ENCODE measurements at regions not wholly inside any gene's neighbourhood (a gene's known extent, or its start where the extent isn't known, plus 50 kb on each side); places are given as distances from the start of the nearest gene placed in this dataset.
A peak's percentile ranks its signal among the peaks of the same experiment; 100 is the strongest.

- TF ChIP-seq RAD21 (IDR thresholded peaks at IDR 0.05; ENCODE audit: low read length) (no peak), GATA2 (CRISPR knock-in tag; IDR thresholded peaks at IDR 0.05) (no peak), MAX (IDR thresholded peaks at IDR 0.05; ENCODE audit: low read depth) (no peak), NFIC (IDR thresholded peaks at IDR 0.05; ENCODE audit: borderline replicate concordance) (peak; percentile 83), FOSL2 (IDR thresholded peaks at IDR 0.05; ENCODE audit: borderline replicate concordance, low read depth) (peak; percentile 66; the same call in 1 of the 2 replicates), USF1 (IDR thresholded peaks at IDR 0.05; ENCODE audit: borderline replicate concordance, low read depth) (no peak), SMC3 (IDR thresholded peaks at IDR 0.05; ENCODE audit: low read depth, low read length) (no peak), TAF1 (IDR thresholded peaks at IDR 0.05; ENCODE audit: borderline replicate concordance, low read depth, low read length) (no peak)
Observed at GRCh38 chr3:117524890-117525289, 815.3 kb downstream of the TUSC7 start (continued).

- Histone ChIP-seq H3K4me1 (ENCODE audit: control insufficient read depth in 1 of 2, insufficient read depth in 2 of 2, low read depth in 1 of 2, low read length in 1 of 2) (peaks cover 6 to 17% of the 10 kb centered on the region in 2 experiments; a peak in 2 of 4 replicates), H3K9me3 (no peaks in the 10 kb centered on the region), H3K9me2 (no peaks in the 10 kb centered on the region), H3K4me3 (ENCODE audit: low read depth in 2 of 2, low read length in 1 of 2) (no peak overlapping the region; a peak in 1 of 4 replicates), H3K27ac (ENCODE audit: low read depth in 2 of 2, low read length in 1 of 2) (no peak overlapping the region), H3K9ac (no peak overlapping the region), H3K27me3 (ENCODE audit: insufficient read depth) (no peaks in the 10 kb centered on the region), H3K4me2 (no peak overlapping the region), H4K20me1 (ENCODE audit: insufficient read depth) (no peaks in the 10 kb centered on the region), H3F3A (replicated peaks; ENCODE audit: insufficient read depth) (no peaks in the 10 kb centered on the region), H3K36me3 (replicated peaks in 1 of 2; ENCODE audit: control insufficient read depth in 1 of 2, insufficient read depth in 2 of 2, low read length in 1 of 2) (no peaks in the 10 kb centered on the region), H3K79me2 (ENCODE audit: insufficient read depth) (no peaks in the 10 kb centered on the region), H2AFZ (ENCODE audit: low read depth) (no peak overlapping the region)
- TF ChIP-seq PBX3 (IDR thresholded peaks at IDR 0.05) (no peak), SMC3 (IDR thresholded peaks at IDR 0.05; ENCODE audit: low read depth, low read length) (peak; percentile 73), MXI1 (IDR thresholded peaks at IDR 0.05; ENCODE audit: low read depth, low read length) (peak; percentile 64; the same call in 1 of the 2 replicates), TEAD4 (IDR thresholded peaks at IDR 0.05; ENCODE audit: borderline replicate concordance, insufficient read depth) (no peak), FOXJ3 (CRISPR knock-in tag; IDR thresholded peaks at IDR 0.05) (no peak), RFX5 (IDR thresholded peaks at IDR 0.05; ENCODE audit: low read length) (no peak), GABPA (IDR thresholded peaks at IDR 0.05; ENCODE audit: low read depth) (no peak), REST (IDR thresholded peaks at IDR 0.05; ENCODE audit: low read depth, low read length) (no peak), RCOR1 (IDR thresholded peaks at IDR 0.05; ENCODE audit: low read length) (no peak), RAD21 (IDR thresholded peaks at IDR 0.05; ENCODE audit: low read length) (peak; percentile 81), MAX (IDR thresholded peaks at IDR 0.05; ENCODE audit: low read depth) (peak; percentile 72; the same call in 1 of the 2 replicates), FOSL2 (IDR thresholded peaks at IDR 0.05; ENCODE audit: borderline replicate concordance, low read depth) (no peak), CTCF (IDR thresholded peaks at IDR 0.05) (peak; percentile 82), IRF3 (IDR thresholded peaks at IDR 0.05; ENCODE audit: low read depth, low read length) (no peak), EZH2phosphoT487 (IDR thresholded peaks at IDR 0.05; ENCODE audit: borderline replicate concordance, low read depth) (no peak), RXRA (IDR thresholded peaks at IDR 0.05; ENCODE audit: borderline replicate concordance, low read depth) (no peak), SIN3A (IDR thresholded peaks at IDR 0.05; ENCODE audit: borderline replicate concordance, low read depth, low read length) (no peak)
- CTCF ChIA-PET = interaction anchor here (0.6 to 2.6 kb wide), 17 partner anchors 8 to 1106 kb away, joined by 3 to 14 read pairs (median 4); no protein-coding TSS in a partner anchor
- POLR2A ChIA-PET = no interaction called here
- DNase-seq = no peak
- 67% methylated on average over 3 of the region's 3 CpGs for WGBS (ENCODE audit: low lambda C conversion rate)
Observed at GRCh38 chr3:117526470-117527079, 817.0 kb downstream of the TUSC7 start.
